GM23248 (cell line): ENCODE measurements at regions not wholly inside any gene's neighbourhood (a gene's known extent, or its start where the extent isn't known, plus 50 kb on each side); places are given as distances from the start of the nearest gene placed in this dataset.

Experiments used
- DNase-seq: peaks from one replicate; pipeline ENCODE4 v3.0.0-alpha.2; 2015
- H2AFZ ChIP-seq: fragments of 200-600 bp; sonication (generic); 2 replicates; pipeline ENCODE4 v1.6.1; 2016; ENCODE audit warnings: antibody characterized with exemption
- H3F3A ChIP-seq: fragments of 200-600 bp; sonication (generic); 2 replicates; pipeline ENCODE4 v1.6.1; 2016; ENCODE audit warnings: mild to moderate bottlenecking, antibody characterized with exemption, mixed run types; ENCODE audit not compliant: insufficient read depth
- H3K27ac ChIP-seq: fragments of 200-600 bp; sonication (generic); 2 replicates; pipeline ENCODE4 v1.5.1; 2016; ENCODE audit warnings: mild to moderate bottlenecking
- H3K27me3 ChIP-seq: fragments of 200-600 bp; sonication (generic); replicated peaks from 2 replicates; pipeline ENCODE4 v1.6.1; 2016; ENCODE audit warnings: mild to moderate bottlenecking; ENCODE audit not compliant: insufficient read depth
- H3K36me3 ChIP-seq: fragments of 200-600 bp; sonication (generic); 2 replicates; pipeline ENCODE4 v1.6.1; 2016; ENCODE audit warnings: low read depth, mild to moderate bottlenecking
- H3K4me1 ChIP-seq: fragments of 200-600 bp; sonication (generic); 2 replicates; pipeline ENCODE4 v1.6.1; 2016; ENCODE audit warnings: mild to moderate bottlenecking; ENCODE audit not compliant: insufficient read depth
- H3K4me2 ChIP-seq: fragments of 200-600 bp; sonication (generic); one replicate; pipeline ENCODE4 v1.6.1; 2016; ENCODE audit warnings: mild to moderate bottlenecking; ENCODE audit not compliant: unreplicated experiment
- H3K4me3 ChIP-seq: fragments of 200-600 bp; sonication (generic); 2 replicates; pipeline ENCODE4 v1.5.1; 2016; ENCODE audit warnings: mild to moderate bottlenecking
- H3K79me2 ChIP-seq: fragments of 200-600 bp; sonication (generic); 2 replicates; pipeline ENCODE4 v1.6.1; 2016; ENCODE audit warnings: mild to moderate bottlenecking; ENCODE audit not compliant: insufficient read depth
- H3K9ac ChIP-seq: fragments of 200-600 bp; sonication (generic); 2 replicates; pipeline ENCODE4 v1.6.1; 2016; ENCODE audit warnings: mild to moderate bottlenecking
- H3K9me2 ChIP-seq: fragments of 200-600 bp; sonication (generic); 2 replicates; pipeline ENCODE4 v1.6.1; 2016; ENCODE audit warnings: mixed run types, mild to moderate bottlenecking, moderate library complexity; ENCODE audit not compliant: insufficient read depth
- H3K9me3 ChIP-seq: fragments of 200-600 bp; sonication (generic); one replicate; pipeline ENCODE4 v1.6.1; 2017; ENCODE audit warnings: low read depth
- H4K20me1 ChIP-seq: fragments of 200-600 bp; sonication (generic); 2 replicates; pipeline ENCODE4 v1.6.0; 2016; ENCODE audit not compliant: insufficient read depth
- EZH2 ChIP-seq: fragments of 200-600 bp; sonication (generic); IDR thresholded peaks from 2 replicates; pipeline ENCODE4 v1.6.1; 2018; ENCODE audit warnings: antibody characterized with exemption, mild to moderate bottlenecking; ENCODE audit not compliant: insufficient read depth, poor library complexity, severe bottlenecking
- EZH2phosphoT487 ChIP-seq: fragments of 200-600 bp; sonication (generic); IDR thresholded peaks from 2 replicates; pipeline ENCODE4 v1.6.1; 2018; ENCODE audit warnings: antibody characterized with exemption, moderate library complexity, mild to moderate bottlenecking, low read depth; ENCODE audit not compliant: insufficient read depth
- WGBS, 2 experiments: methylation state at CpG; one replicate each; pipeline ENCODE4 v1.1.6; 2015 to 2017; ENCODE audit warnings: low lambda C conversion rate in 2 of 2, low coverage in 1 of 2; ENCODE audit errors: missing lambda C conversion rate in 2 of 2; 5-methylcytosine and 5-hydroxymethylcytosine counted together
- in situ Hi-C: fragments of 300-500 bp; cut with MboI; formaldehyde crosslinking; loops from 2 replicates; pipeline ENCODE4 v1.15.0; 2020

DNA sequence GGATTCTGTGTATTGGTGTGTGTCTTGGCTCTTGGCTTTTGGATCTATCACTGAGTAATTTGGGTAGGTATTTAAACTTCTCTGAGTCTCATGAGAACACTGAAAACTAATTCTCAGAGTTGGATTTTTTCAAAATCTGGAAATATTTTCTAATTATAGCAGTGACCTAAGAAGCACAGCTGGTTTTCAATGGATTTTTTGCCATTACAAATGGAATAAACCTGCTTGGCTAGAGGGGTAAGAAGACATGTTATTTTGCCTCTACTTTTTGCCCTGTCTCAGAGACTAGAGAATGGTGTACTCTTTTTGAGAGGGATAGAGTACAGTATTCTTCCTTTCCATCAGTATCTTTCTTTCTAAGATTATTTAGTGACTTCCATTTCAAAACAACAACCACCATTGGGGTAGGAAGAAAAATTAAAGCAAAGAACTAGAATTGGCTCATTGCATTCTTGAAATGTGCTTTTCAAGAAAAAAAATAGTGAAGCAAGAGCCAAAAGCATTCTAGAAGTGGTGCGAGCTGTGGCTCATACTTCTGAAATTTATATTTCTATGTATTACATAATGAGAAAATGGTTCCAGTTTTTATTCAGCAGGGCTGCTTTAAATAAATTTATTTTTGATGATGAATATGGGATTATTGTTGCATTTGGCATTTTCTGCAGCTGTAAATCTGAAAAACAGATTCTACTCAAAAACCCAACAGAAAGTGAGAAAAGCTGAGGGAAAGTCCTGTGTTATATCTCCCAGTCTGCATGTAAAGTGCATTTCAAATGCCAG, 850.2 kb upstream of the SLIT2 start:
- Histone ChIP-seq H3K9me3 (no peaks in the 10 kb centered on the region), H3K36me3 (no peaks in the 10 kb centered on the region), H3K27me3 (no peaks in the 10 kb centered on the region), H2AFZ (no peak overlapping the region), H4K20me1 (no peaks in the 10 kb centered on the region), H3K4me3 (no peak overlapping the region), H3F3A (peaks cover 6% of the 10 kb centered on the region; the same call in 1 of the 2 replicates), H3K4me2 (no peak overlapping the region), H3K79me2 (no peaks in the 10 kb centered on the region), H3K9me2 (no peaks in the 10 kb centered on the region), H3K9ac (no peak overlapping the region), H3K27ac (no peak overlapping the region), H3K4me1 (peaks cover 19% of the 10 kb centered on the region)
- WGBS, 2 experiments: 84 to 86% methylated on average over 1 of the region's 1 CpG
- no peak for DNase-seq
- in situ Hi-C loops: no loop called here
- TF ChIP-seq EZH2 (no peak), EZH2phosphoT487 (no peak)

DNA sequence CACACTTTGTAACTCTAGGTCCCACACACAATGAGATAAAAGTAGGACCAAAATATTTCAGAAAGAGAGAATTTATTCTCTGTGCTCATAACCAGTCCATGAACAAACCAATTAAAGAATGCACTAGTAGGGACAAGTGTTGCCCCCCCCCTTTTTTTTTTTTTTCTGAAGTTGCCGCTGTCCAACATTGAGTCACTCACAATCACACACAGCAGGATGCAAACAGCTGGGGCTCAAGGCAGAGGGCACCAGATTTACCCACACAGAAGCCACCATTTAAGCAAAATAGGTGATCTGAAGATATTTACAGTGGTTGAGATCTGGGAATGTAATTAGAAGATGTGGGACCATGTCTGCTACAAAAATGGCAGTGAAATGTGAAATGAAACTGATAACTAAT, 850.9 kb upstream of the SLIT2 start:
- Histone ChIP-seq H3K4me1 (peaks cover 19% of the 10 kb centered on the region), H3K4me3 (no peak overlapping the region), H3K9ac (no peak overlapping the region), H2AFZ (no peak overlapping the region), H3K79me2 (no peaks in the 10 kb centered on the region), H3K27ac (no peak overlapping the region), H3K9me2 (no peaks in the 10 kb centered on the region), H3F3A (peaks cover 6% of the 10 kb centered on the region; the same call in 1 of the 2 replicates), H3K36me3 (no peaks in the 10 kb centered on the region), H4K20me1 (no peaks in the 10 kb centered on the region), H3K9me3 (no peaks in the 10 kb centered on the region), H3K27me3 (no peaks in the 10 kb centered on the region), H3K4me2 (no peak overlapping the region)
- no peak for TF ChIP-seq EZH2phosphoT487
- no peak for TF ChIP-seq EZH2
- in situ Hi-C loops: no loop called here
- 52 to 67% methylated on average over 1 of the region's 1 CpG for WGBS, 2 experiments
- DNase-seq: no peak

DNA sequence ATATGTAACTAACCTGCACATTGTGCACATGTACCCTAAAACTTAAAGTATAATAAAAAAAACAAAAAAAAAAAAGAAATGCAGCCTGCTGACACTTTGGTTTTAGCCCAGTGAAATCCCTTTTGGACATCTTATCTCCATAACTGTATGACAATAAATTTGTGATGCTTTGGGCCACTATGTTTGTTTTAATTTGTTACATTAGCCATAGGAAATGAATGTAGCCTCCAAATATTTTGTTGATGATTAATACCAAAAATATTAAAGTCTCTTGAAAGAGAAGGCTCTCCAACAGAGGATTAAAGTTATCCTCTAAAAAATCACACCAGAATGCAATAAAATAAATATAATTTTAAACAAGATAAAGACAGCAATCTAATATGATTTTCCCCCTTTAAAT, 852.7 kb upstream of the SLIT2 start:
- no peak overlapping the region for H3K4me3 ChIP-seq
- no peaks in the 10 kb centered on the region for H3K79me2 ChIP-seq
- no peak overlapping the region for H3K27ac ChIP-seq
- in situ Hi-C loops: no loop called here
- H3F3A ChIP-seq: peaks cover 6% of the 10 kb centered on the region; the same call in 1 of the 2 replicates
- peaks cover 19% of the 10 kb centered on the region for H3K4me1 ChIP-seq
- no peaks in the 10 kb centered on the region for H3K27me3 ChIP-seq
- peak; percentile 56 for DNase-seq
- no peak overlapping the region for H2AFZ ChIP-seq
- H4K20me1 ChIP-seq: no peaks in the 10 kb centered on the region
- H3K9me3 ChIP-seq: no peaks in the 10 kb centered on the region
- TF ChIP-seq EZH2 (no peak), EZH2phosphoT487 (no peak)
- H3K36me3 ChIP-seq: no peaks in the 10 kb centered on the region
- H3K9me2 ChIP-seq: no peaks in the 10 kb centered on the region
- H3K9ac ChIP-seq: no peak overlapping the region
- H3K4me2 ChIP-seq: peak overlapping the region; percentile 62

GRCh38 chr4:19386786-19387185, 864.9 kb upstream of the SLIT2 start:
- no peaks in the 10 kb centered on the region for H3K27me3 ChIP-seq
- 44 to 56% methylated on average over 2 of the region's 2 CpGs for WGBS, 2 experiments
- TF ChIP-seq EZH2phosphoT487: no peak
- no peak for TF ChIP-seq EZH2
- H4K20me1 ChIP-seq: no peaks in the 10 kb centered on the region
- H3K4me3 ChIP-seq: no peak overlapping the region
- peaks cover 19% of the 10 kb centered on the region for H3K4me1 ChIP-seq
- H3F3A ChIP-seq: peaks cover 16% of the 10 kb centered on the region; the same call in 1 of the 2 replicates
- H3K9ac ChIP-seq: no peak overlapping the region
- in situ Hi-C loops: no loop called here
- H3K79me2 ChIP-seq: no peaks in the 10 kb centered on the region
- no peaks in the 10 kb centered on the region for H3K36me3 ChIP-seq
- no peak overlapping the region for H3K4me2 ChIP-seq
- no peak overlapping the region for H3K27ac ChIP-seq
- H3K9me2 ChIP-seq: no peaks in the 10 kb centered on the region
- no peak overlapping the region for H2AFZ ChIP-seq
- H3K9me3 ChIP-seq: no peaks in the 10 kb centered on the region
- peak; percentile 26 for DNase-seq
